ENCODE measurements at regions not wholly inside any gene's neighbourhood (a gene's known extent, or its start where the extent isn't known, plus 50 kb on each side); places are given as distances from the start of the nearest gene placed in this dataset.

DNA sequence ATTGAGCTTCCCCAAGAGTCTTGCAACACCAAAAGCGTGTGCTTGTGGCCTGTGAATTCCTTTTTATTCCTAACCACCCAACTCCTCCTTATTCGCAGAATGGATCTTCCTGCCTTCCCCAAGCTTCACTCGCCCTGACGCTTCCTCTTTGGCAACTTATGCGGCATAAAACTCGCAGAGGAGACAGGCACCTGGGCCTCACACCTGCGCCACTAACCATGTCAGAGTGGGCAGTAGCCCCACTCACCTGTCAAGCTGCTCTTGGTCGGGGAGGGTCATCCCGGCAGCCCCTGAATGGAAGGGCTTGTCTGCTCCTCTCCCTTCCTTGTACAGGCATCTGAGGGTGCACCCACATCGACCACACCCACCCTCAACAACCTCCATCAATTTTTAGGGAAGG, 106.9 kb upstream of the GPC1 start:
- Mint-ChIP-seq H3K9me3 (peaks cover 7% of the 10 kb centered on the region), H3K27me3 (peaks cover 2% of the 10 kb centered on the region), H3K4me1 (ENCODE audit: low read depth) (no peaks in the 10 kb centered on the region), H3K4me3 (no peak overlapping the region), H3K36me3 (ENCODE audit: low read depth) (no peaks in the 10 kb centered on the region), H3K27ac (no peak overlapping the region)
- CTCF ChIA-PET, result no interaction called here
- TF ChIP-seq, protein P1, sequence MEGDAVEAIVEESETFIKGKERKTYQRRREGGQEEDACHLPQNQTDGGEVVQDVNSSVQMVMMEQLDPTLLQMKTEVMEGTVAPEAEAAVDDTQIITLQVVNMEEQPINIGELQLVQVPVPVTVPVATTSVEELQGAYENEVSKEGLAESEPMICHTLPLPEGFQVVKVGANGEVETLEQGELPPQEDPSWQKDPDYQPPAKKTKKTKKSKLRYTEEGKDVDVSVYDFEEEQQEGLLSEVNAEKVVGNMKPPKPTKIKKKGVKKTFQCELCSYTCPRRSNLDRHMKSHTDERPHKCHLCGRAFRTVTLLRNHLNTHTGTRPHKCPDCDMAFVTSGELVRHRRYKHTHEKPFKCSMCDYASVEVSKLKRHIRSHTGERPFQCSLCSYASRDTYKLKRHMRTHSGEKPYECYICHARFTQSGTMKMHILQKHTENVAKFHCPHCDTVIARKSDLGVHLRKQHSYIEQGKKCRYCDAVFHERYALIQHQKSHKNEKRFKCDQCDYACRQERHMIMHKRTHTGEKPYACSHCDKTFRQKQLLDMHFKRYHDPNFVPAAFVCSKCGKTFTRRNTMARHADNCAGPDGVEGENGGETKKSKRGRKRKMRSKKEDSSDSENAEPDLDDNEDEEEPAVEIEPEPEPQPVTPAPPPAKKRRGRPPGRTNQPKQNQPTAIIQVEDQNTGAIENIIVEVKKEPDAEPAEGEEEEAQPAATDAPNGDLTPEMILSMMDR (IDR thresholded peaks at IDR 0.05), result no peak
- intact Hi-C loops (cut with micrococcal nuclease), result no loop called here
- POLR2A ChIA-PET, result interaction anchor here (1.1 kb wide), 1 partner anchor 13 kb away, joined by 4 read pairs; no protein-coding TSS in a partner anchor
- no peak for ATAC-seq
- no peak for DNase-seq

DNA sequence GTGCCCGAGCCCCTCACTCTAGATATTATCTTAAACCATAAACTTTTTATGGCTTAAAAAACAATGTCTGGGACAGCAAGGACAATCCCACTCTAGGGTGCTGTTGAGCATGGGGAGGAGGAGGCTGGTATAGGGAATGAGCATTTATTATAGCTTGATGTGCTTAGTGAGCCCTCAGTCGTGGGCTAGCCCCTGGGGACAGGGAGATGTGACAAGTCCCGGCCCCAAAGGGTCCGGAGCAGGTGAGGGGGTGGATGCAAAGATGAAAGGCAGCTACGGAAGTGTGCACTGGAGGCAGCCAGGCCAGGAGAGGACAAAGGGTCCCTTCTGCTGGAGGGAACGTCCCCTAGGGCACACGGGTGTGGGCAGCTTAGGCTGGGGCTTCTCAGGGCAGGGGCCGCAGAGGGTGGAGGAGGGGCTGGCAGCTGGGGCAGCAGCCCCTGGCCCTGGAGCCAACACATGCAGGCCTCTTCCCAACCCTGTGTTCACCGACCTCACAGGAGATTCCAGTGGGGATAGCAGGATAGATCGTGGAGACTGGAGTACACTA, 106.3 kb upstream of the GPC1 start:
- CTCF ChIA-PET, result interaction anchor here (0.5 kb wide), 1 partner anchor 152 kb away, joined by 3 read pairs; no protein-coding TSS in a partner anchor
- POLR2A ChIA-PET, result interaction anchor here (1.1 kb wide), 1 partner anchor 13 kb away, joined by 4 read pairs; no protein-coding TSS in a partner anchor
- TF ChIP-seq, protein P1 (IDR thresholded peaks at IDR 0.05), result no peak
- Mint-ChIP-seq H3K9me3 (peaks cover 7% of the 10 kb centered on the region), H3K36me3 (ENCODE audit: low read depth) (no peaks in the 10 kb centered on the region), H3K27ac (no peak overlapping the region), H3K4me1 (ENCODE audit: low read depth) (no peaks in the 10 kb centered on the region), H3K4me3 (no peak overlapping the region), H3K27me3 (peaks cover 2% of the 10 kb centered on the region)
- intact Hi-C loops (cut with micrococcal nuclease), result no loop called here
- DNase-seq (no peak), ATAC-seq (no peak)

DNA sequence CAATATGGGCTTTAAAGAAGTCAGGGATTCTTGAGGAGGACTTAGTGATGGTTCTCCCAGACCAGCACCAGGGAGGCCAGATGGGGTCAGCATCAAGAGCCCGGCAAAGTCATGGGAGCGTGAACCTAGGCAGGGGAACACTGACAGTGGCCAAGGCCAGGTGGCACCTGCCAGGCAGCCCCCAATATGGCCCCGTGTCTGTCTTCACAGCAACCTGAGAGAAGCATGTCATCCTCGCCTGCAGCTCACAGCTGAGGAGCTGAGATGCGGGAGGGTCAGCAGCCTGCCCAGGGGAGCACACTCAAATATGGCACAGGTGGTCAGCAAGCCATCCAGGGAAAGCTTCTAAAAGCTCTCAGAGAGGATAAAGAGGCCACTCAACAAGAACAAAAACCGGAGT, 105.7 kb upstream of the GPC1 start:
- H3K27ac Mint-ChIP-seq, result no peak overlapping the region
- H3K36me3 Mint-ChIP-seq (ENCODE audit: low read depth), result no peaks in the 10 kb centered on the region
- ATAC-seq (no peak), DNase-seq (no peak)
- H3K27me3 Mint-ChIP-seq, result peaks cover 2% of the 10 kb centered on the region
- TF ChIP-seq, protein P1 (IDR thresholded peaks at IDR 0.05), result no peak
- no peaks in the 10 kb centered on the region for H3K4me1 Mint-ChIP-seq (ENCODE audit: low read depth)
- no peak overlapping the region for H3K4me3 Mint-ChIP-seq
- CTCF ChIA-PET, result no interaction called here
- H3K9me3 Mint-ChIP-seq, result peaks cover 7% of the 10 kb centered on the region
- POLR2A ChIA-PET, result no interaction called here
- intact Hi-C loops (cut with micrococcal nuclease), result no loop called here

- H3K4me3 Mint-ChIP-seq, result no peak overlapping the region
- H3K9me3 Mint-ChIP-seq, result peaks cover 7% of the 10 kb centered on the region
- intact Hi-C loops (cut with micrococcal nuclease), result no loop called here
- peaks cover 14% of the 10 kb centered on the region for H3K27me3 Mint-ChIP-seq
- H3K27ac Mint-ChIP-seq, result no peak overlapping the region
- DNase-seq (no peak), ATAC-seq (no peak)
- H3K4me1 Mint-ChIP-seq (ENCODE audit: low read depth), result no peaks in the 10 kb centered on the region
- ChIA-PET CTCF (interaction anchor here (0.7 kb wide), 1 partner anchor 10 kb away, joined by 3 read pairs; no protein-coding TSS in a partner anchor), POLR2A (no interaction called here)
- TF ChIP-seq, protein P1 (IDR thresholded peaks at IDR 0.05), result no peak
- H3K36me3 Mint-ChIP-seq (ENCODE audit: low read depth), result no peaks in the 10 kb centered on the region
These were observed 101.5 kb upstream of the GPC1 start for GRCh38 chr2:240333985-240334384.

DNA sequence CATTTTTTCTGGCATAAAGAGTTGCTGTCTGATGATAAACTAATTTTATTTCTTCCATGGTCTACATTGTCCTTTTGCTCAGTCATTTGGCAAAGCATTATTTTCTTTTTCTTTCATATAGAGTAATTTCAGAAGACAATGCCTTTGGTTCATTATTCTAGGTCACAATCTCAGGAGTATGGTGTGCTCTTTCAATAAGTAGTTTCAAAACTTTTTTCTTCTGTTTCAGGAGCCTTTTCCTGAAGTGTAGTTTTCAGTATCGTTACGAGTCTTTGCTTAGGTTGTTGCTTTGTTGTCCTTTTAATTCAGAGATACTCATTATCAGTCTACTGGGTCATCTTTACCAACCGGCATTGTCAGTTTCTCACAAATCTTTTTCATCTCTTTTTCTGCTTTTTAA, 100.4 kb upstream of the GPC1 start:
- ATAC-seq (no peak), DNase-seq (no peak)
- Mint-ChIP-seq H3K27ac (no peak overlapping the region), H3K36me3 (ENCODE audit: low read depth) (no peaks in the 10 kb centered on the region), H3K4me1 (ENCODE audit: low read depth) (no peaks in the 10 kb centered on the region), H3K4me3 (no peak overlapping the region), H3K9me3 (peaks cover 7% of the 10 kb centered on the region), H3K27me3 (peaks cover 16% of the 10 kb centered on the region)
- TF ChIP-seq, protein P1 (IDR thresholded peaks at IDR 0.05), result no peak
- intact Hi-C loops (cut with micrococcal nuclease), result no loop called here
- POLR2A ChIA-PET, result no interaction called here
- CTCF ChIA-PET, result no interaction called here

Measured in activated CD8-positive, alpha-beta T cell treated with anti-CD3 and anti-CD28 coated beads for 36 hours (primary cell).